Vagina (tissue), 2 donors: ENCODE measurements at regions not wholly inside any gene's neighbourhood (a gene's known extent, or its start where the extent isn't known, plus 50 kb on each side); places are given as distances from the start of the nearest gene placed in this dataset.

Experiments used
- POLR2A ChIP-seq, 2 donors: fragments of 450-650 bp; IDR thresholded peaks; one replicate each; pipeline ENCODE4 v1.6.1; 2017; ENCODE audit warnings: antibody characterized with exemption in 2 of 2, mild to moderate bottlenecking in 2 of 2, moderate library complexity in 2 of 2
- POLR2AphosphoS5 ChIP-seq, 2 donors: sonication (generic); formaldehyde crosslinking; IDR thresholded peaks; one replicate each; pipeline ENCODE4 v1.9.0; 2017; ENCODE audit warnings: antibody characterized with exemption in 2 of 2, mild to moderate bottlenecking in 2 of 2, low read depth in 1 of 2; ENCODE audit not compliant: insufficient read depth in 1 of 2
- TF ChIP-seq, protein P1 (sequence below), 3 experiments: fragments of 450-650 bp in 2 of 3; fragments of 200-600 bp in 1 of 3; sonication (generic) in 1 of 3; IDR thresholded peaks; one replicate each; pipeline ENCODE4 v1.5.1; 2017 to 2019; ENCODE audit warnings: antibody characterized with exemption in 3 of 3, mild to moderate bottlenecking in 2 of 3, moderate library complexity in 2 of 3

DNA sequence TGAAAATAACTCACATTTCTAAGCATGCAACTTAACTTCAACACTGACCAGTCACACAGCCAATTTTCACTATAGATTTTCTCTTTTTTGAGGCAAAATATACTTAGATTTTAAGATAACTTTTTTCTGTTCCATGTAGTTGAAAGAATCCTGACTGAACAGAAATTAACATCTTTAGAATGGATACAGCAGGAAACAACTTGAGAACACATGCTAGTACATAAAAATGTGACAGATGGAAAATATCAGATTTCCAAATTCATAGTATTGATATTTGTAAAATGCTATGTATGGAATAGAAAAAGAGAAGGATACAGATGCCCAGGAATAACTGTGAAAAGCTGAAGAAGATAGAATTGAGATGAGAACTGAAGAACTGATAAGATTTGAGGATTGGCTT is 1270.6 kb downstream of the KCNT2 start:
- TF ChIP-seq, protein P1, sequence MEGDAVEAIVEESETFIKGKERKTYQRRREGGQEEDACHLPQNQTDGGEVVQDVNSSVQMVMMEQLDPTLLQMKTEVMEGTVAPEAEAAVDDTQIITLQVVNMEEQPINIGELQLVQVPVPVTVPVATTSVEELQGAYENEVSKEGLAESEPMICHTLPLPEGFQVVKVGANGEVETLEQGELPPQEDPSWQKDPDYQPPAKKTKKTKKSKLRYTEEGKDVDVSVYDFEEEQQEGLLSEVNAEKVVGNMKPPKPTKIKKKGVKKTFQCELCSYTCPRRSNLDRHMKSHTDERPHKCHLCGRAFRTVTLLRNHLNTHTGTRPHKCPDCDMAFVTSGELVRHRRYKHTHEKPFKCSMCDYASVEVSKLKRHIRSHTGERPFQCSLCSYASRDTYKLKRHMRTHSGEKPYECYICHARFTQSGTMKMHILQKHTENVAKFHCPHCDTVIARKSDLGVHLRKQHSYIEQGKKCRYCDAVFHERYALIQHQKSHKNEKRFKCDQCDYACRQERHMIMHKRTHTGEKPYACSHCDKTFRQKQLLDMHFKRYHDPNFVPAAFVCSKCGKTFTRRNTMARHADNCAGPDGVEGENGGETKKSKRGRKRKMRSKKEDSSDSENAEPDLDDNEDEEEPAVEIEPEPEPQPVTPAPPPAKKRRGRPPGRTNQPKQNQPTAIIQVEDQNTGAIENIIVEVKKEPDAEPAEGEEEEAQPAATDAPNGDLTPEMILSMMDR (IDR thresholded peaks at IDR 0.05): no peak
- TF ChIP-seq POLR2A (IDR thresholded peaks at IDR 0.05) (no peak), POLR2AphosphoS5 (IDR thresholded peaks at IDR 0.05; ENCODE audit: insufficient read depth in 1 of 2, low read depth in 1 of 2) (no peak)
